ENCODE measurements at regions not wholly inside any gene's neighbourhood (a gene's known extent, or its start where the extent isn't known, plus 50 kb on each side); places are given as distances from the start of the nearest gene placed in this dataset.

- no peak for DNase-seq (ENCODE audit: low read depth)
Measured at GRCh38 chr2:128399690-128400291, 81.1 kb upstream of the HS6ST1 start.

GRCh38 chr2:128401680-128402079 lies 83.0 kb upstream of the HS6ST1 start:
- DNase-seq (ENCODE audit: low read depth), result no peak

- no peak for DNase-seq (ENCODE audit: low read depth)
Measured at GRCh38 chr2:128402911-128403670, 84.4 kb upstream of the HS6ST1 start.

DNA sequence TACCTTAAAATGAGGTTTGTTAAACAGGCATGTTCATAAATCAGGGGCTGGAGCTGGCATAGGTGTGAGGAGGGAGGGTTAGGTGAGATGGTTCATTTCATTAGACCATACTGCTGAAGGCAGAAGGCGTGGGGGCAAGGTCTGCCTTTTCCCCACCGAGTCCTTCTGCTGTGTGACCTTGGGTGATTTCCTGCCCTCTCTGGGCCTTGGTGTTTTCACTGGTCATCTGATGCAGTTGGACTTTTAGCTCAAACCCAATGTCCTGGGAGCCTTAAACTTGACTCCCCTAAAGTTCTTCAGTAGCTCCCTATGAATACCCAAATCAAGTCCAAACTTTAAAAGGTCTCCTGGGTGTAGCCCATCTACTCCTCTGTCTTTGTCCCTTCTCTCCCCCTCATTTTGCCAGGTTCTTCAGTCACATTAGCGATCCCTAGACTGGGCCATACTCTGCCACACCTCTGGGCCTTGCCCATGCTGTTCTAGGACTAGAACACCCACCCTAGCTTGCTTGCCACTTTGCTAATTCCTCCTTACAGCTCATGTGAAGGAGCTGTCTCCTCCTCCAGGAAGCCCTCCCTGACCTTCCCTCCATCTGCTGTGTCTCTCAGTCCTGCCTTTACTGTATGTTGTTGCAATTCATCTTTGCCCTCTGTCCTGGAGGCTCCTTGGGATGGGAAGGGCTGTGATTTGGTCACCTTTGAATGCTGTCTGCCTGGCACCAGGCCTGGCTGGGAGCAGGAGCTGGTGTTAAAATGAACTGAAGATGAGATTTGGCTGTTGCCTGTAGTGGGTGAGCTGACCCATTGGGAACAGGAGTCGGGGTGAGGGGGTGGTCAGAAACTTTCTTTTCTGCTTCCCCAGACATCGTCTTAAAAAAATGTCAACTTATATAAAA lies 85.4 kb upstream of the HS6ST1 start:
- no peak for DNase-seq (ENCODE audit: low read depth)

- DNase-seq (ENCODE audit: low read depth), result no peak
Measured at GRCh38 chr2:128404709-128405466, 86.2 kb upstream of the HS6ST1 start.

DNA sequence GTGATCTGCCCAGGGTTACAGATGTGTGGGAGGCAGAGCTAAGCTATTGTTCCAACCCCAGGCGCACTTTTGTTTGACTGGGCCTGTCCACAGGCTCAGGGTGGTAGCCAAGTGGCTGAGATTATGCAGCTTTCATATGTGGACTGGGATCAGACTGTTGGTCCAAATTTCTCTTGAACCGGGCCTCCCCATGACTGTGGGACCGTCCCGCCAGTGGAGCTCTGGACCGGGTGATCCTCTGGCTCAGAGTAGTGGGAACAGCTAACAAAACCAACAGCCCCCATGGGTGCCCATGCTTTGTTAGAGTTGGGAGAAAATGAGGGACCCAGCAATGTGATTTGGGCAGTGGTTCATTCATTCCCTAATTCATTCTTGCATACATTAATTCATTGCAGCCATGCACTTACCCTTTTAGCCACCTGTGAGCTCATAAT lies 86.8 kb upstream of the HS6ST1 start:
- DNase-seq (ENCODE audit: low read depth), result no peak

DNA sequence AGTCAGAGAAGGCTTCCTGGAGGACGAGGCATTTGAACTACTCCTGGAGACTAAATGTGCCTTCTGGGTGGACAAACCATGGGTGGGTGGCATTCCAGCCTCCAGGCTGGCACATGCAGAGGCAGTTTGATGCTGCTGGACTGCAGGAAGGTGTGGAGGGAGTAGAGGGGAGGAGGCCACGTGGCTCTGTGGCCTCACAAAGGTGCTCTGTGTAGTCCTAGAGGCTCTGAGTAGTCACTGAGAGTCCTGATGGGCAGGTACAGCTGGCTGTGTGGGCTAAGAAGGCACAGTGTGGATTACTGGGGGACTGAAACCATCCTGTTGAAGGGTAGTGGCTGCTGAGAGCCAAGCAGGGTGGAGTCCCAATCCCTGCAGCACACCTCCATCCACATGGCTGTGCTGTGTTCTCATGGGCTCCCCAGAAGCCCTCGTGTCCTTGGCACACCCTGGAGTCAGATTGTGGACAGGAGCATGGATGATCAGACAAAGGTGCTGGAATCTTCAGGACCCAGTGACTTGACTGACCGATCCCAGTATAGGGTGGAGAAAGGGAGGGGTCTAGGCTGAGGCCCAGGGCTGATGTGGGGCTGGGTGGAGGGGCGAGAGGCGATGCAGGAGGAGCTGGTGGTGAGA lies 87.4 kb upstream of the HS6ST1 start:
- DNase-seq (ENCODE audit: low read depth), result no peak

DNA sequence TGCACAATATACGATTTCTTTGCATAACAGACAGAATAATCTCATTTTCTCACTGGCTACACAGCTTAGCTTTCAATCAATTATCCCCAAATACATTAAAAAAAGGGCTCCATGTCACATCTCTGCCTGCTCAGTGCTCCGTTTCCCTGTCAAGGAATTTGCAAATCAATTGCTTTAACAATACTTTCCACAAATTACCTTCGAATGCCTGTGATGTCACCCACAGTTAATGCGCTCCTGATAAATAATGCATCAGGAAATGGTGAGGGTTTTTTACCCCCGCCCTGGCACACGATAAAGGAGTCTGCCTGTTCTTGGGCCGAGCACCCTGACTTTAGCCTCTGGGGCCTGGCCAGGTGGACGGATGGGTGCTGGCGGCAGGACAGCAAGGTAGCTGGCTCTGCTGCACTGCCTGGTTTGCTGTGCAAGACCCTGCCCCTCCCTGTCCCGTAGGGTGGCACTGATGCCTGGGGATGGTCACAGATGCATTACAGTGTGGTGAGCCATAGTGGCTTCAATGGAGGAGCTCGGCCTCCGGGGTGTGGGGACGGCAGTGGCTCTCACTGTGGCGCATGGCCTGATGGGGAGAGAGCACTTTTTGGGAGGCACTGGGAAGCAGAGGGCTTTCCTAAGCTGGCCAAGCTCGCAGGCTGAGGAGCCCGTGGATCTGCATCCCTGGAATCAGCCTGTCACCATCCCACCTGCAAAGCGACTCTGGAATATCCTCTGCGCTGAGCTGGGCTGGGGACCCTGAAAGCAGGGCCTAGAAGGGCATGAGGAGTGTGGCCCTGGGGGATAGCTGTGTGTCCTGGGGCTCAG lies 88.3 kb upstream of the HS6ST1 start:
- DNase-seq (ENCODE audit: low read depth), result no peak

DNA sequence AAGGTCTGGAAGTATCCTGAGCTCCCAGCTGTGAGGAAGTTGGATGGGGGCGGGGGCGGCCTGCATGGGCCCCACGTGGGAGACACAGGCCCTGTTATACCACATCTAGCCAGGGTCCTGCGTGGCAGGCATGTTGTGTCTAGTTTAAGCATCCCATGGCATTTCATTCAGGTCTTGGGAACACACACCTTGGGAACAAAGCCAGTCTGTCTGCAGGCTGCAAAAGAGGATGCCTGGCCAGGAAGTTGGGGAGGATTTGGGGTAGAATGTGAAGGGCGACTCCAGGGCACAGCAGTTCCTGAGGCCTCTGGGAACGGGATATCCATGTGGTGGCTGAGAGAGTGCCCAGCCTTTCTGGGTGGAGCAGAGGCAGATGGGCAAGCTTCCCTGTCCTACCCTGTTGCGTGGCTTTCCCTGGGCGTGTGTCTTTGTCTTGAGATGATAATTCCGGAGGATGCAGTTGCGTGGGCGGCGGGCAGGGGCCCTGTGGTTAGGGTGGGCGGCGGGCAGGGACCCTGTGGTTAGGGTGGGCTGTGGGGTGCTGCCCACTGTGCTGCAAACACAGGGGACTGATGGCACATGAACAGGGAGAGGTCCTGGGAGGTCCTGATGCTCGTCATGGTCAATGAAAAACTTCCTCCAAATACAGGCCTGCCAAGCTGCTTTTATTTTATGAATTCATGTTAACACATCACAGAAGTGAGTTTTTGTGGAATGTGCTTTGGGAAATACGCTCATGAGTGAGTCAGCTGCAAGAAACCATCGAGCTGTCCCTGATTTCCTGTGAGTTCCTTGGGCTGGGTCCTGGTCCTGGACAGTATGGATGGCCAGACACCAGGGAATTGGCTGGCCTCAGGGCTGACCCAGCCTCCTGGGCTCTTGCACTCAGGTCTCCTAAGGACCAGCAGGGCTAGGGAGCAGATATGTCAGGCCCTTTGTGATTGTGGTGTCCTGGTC lies 90.0 kb upstream of the HS6ST1 start:
- DNase-seq (ENCODE audit: low read depth), result peak; percentile 63

GRCh38 chr2:128409326-128410034 lies 90.8 kb upstream of the HS6ST1 start:
- no peak for DNase-seq (ENCODE audit: low read depth)

DNA sequence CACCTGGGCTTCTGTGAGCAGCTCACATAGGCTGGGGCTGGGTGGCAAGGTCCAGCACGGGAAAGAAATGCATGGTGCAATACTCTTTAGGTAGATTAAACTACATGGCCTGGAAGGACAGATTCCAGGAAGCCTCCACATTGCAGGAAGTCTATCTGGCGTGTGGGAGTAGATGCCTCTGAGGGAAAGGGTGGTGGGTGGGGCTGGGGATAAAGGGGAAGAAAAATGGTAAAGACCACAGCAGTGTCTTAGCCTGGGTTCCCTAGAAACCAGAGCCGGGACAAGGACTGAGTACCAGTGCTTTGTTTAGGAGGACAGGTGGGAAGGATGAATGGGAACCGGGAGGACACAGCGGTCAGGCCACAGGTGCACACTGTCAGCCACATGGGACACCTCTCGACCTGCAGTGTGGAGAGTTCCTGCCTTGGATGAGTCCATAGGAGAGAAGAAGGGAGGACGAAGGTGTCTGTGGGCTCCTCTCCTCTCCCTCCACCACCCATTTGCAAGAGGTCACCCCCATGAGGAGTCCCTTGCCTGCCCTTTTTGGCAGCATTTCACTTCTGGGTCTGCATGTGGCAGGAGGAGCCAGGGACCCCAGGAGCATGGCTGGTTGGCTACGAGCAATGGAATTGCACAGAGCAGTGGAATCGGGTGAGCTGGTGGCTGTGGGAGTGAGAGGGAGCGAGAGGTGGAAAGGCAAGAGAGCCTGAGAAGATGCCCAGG lies 91.5 kb upstream of the HS6ST1 start:
- no peak for DNase-seq (ENCODE audit: low read depth)

DNA sequence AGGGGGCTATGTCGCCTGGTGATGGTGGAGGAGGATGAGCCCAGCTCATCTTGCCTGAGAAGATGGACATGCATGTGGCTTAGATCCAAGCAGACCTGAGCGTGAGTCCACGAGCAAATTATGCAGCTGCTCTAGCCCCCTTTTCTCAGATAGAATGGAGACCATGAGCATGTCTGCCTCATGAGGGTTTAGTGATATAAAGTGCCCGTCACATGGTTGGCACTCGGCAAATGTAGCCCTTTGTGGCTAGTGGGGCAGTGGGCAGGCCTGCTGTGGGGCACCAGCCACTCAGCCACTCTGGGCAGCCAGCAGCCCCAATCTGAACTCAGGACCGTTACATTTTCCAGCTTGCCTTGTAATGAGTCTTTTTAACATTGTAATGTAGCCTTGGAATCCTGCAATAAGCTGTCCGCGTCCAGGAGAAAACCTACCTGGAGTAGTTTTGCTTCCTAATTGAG lies 92.1 kb upstream of the HS6ST1 start:
- no peak for DNase-seq (ENCODE audit: low read depth)

DNA sequence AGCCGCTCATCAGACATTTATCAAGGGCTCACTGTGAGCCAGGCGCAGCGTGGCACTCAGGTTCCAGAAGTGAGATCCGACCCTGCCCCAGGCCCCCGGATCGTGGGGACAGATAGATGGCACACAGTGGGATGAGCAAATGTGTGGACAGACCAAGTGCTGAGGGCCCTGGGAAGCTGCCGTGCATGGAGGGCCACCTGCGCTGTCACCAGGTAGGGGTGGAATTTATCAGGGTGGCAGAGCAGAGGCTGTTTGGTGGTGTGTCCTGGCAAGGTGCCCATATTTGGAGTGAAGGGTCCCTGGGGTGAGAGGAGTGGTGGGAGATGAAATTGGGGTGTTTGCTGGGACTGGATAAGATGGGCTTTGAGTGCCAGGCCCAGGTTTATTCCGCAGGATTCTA lies 92.8 kb upstream of the HS6ST1 start:
- no peak for DNase-seq (ENCODE audit: low read depth)

GRCh38 chr2:128412181-128412871 lies 93.7 kb upstream of the HS6ST1 start:
- no peak for DNase-seq (ENCODE audit: low read depth)

GRCh38 chr2:128413014-128413717 lies 94.5 kb upstream of the HS6ST1 start:
- no peak for DNase-seq (ENCODE audit: low read depth)

DNA sequence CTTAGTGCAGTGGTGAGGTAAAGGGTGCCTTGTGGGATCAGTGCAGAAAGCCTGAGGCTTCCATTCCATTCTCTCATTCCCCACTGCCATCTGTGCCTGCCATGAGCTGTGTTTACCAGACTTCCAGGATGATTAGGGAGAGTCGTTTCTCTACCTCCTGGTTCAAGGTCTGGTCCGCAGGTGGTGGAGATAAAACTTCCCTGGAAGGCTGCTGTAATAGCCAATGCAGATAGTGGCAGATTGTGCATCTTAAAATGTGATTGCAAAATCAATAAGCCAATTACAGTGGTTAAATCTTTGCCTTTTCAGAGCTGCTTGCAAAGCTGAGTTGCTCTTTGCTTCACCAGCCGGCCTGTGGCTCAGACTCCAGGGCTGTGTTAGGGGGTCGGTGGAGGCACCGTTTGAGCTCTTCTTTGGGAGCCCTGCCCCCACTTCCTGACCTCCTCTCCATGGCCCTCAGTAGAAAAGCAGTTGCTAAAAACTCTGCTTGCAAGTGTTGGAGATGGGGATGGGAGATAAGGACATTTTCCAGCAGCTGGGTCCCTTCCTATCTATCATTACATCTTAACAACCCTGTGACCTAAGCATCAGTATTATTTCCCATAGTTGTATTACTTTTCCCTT lies 95.2 kb upstream of the HS6ST1 start:
- DNase-seq (ENCODE audit: low read depth), result no peak

Measured in HT1080 (cell line).